Transverse colon (tissue), 4 donors: ENCODE measurements at regions not wholly inside any gene's neighbourhood (a gene's known extent, or its start where the extent isn't known, plus 50 kb on each side); places are given as distances from the start of the nearest gene placed in this dataset.
"Not testable (repeated sequence)": the region's sequence is repeated elsewhere in the genome, so short reads cannot be mapped to it uniquely, and the experiment has no call there.

Source experiments
- DNase-seq: peaks from one replicate; pipeline ENCODE4 v3.0.0-alpha.2; 2019
- H3K27ac ChIP-seq, 4 donors: fragments of 200-600 bp; sonication (generic); 2 replicates each; pipeline ENCODE4 v1.5.1; 2016 to 2018; ENCODE audit warnings: inconsistent platforms in 4 of 4
- H3K27me3 ChIP-seq: fragments of 200-600 bp; sonication (generic); 2 replicates; pipeline ENCODE4 v1.5.1; 2017; ENCODE audit warnings: inconsistent platforms
- H3K36me3 ChIP-seq, 4 donors: fragments of 200-600 bp; sonication (generic); 2 replicates each; pipeline ENCODE4 v1.5.1; 2017 to 2019; ENCODE audit warnings: inconsistent platforms in 4 of 4
- H3K4me1 ChIP-seq, 4 donors: fragments of 200-600 bp; sonication (generic); 2 replicates each; pipeline ENCODE4 v1.5.1; 2017 to 2020; ENCODE audit warnings: inconsistent platforms in 4 of 4
- H3K4me3 ChIP-seq, 4 donors: fragments of 200-600 bp; sonication (generic); 1 replicate in 1 of 4; 2 replicates in 3 of 4; pipeline versions ENCODE4 v1.5.1 to v1.6.1; 2017 to 2019; ENCODE audit warnings: inconsistent platforms in 4 of 4
- H3K9me3 ChIP-seq, 2 donors: fragments of 200-600 bp; sonication (generic); 2 replicates each; pipeline ENCODE4 v1.5.1; 2017 to 2019; ENCODE audit warnings: inconsistent platforms in 2 of 2
- EP300 ChIP-seq: sonication (generic); formaldehyde crosslinking; IDR thresholded peaks from one replicate; pipeline ENCODE4 v1.6.1; 2017; ENCODE audit warnings: antibody characterized with exemption, low read depth
- POLR2A ChIP-seq: fragments of 450-650 bp; IDR thresholded peaks from one replicate; pipeline ENCODE4 v1.6.1; 2016; ENCODE audit warnings: antibody characterized with exemption, mild to moderate bottlenecking, moderate library complexity
- POLR2AphosphoS5 ChIP-seq, 3 donors: sonication (generic); formaldehyde crosslinking; IDR thresholded peaks; one replicate each; pipeline ENCODE4 v1.6.1; 2016; ENCODE audit warnings: antibody characterized with exemption in 3 of 3
- WGBS, 2 donors: methylation state at CpG; one replicate each; pipeline ENCODE4 v1.1.5; 2018; ENCODE audit warnings: low coverage in 1 of 2; 5-methylcytosine and 5-hydroxymethylcytosine counted together
- in situ Hi-C, 4 donors: fragments of 200-750 bp; cut with MboI; loops; one replicate each; pipeline versions ENCODE4 v1.15.0 to v1.15.1; 2017; ENCODE audit warnings: low sequenced_read_pairs in 3 of 4, low pct_ligation_motif_present in 1 of 4, low pct_unique_long_range_greater_than_20kb in 1 of 4
- intact Hi-C: fragments of 100-400 bp; cut with DNase I; formaldehyde crosslinking; loops from one replicate; pipeline ENCODE4 v1.15.1; 2023; ENCODE audit warnings: low total_unique reads
- TF ChIP-seq, protein P1 (sequence below), 5 experiments: fragments of 200-600 bp in 3 of 5; fragments of 450-650 bp in 2 of 5; sonication (generic) in 3 of 5; IDR thresholded peaks; 1 replicate in 2 of 5; 2 replicates in 3 of 5; pipeline ENCODE4 v1.5.1; 2016 to 2017; ENCODE audit warnings: antibody characterized with exemption in 5 of 5, inconsistent platforms in 3 of 5, mild to moderate bottlenecking in 2 of 5, moderate library complexity in 1 of 5

GRCh38 chr7:131924857-131925256 is 368.4 kb upstream of the PODXL start:
- Histone ChIP-seq H3K27ac (no peak overlapping the region), H3K9me3 (no peaks in the 10 kb centered on the region), H3K4me3 (no peak overlapping the region), H3K4me1 (no peaks in the 10 kb centered on the region), H3K36me3 (no peaks in the 10 kb centered on the region), H3K27me3 (peaks cover 3% of the 10 kb centered on the region)
- TF ChIP-seq POLR2A (no peak), POLR2AphosphoS5 (IDR thresholded peaks at IDR 0.05) (no peak), EP300 (no peak)
- WGBS, 2 donors, result 58 to 78% methylated on average over 3 of the region's 3 CpGs
- DNase-seq, result no peak
- intact Hi-C loops (no loop called here), in situ Hi-C loops (loop anchor here in 3 of 4 donors (25.0 kb wide), 2 partner anchors 337 to 662 kb away; partner anchors contain the start of gene PLXNA4 (in 1 of the 3))

- H3K4me1 ChIP-seq, H3K9me3 ChIP-seq, H3K27me3 ChIP-seq, DNase-seq, intact Hi-C loops, H3K27ac ChIP-seq, H3K4me3 ChIP-seq, in situ Hi-C loops, H3K36me3 ChIP-seq: not testable (repeated sequence)
- WGBS, 2 donors, result 98 to 100% methylated on average over 6 to 10 of the region's 10 CpGs
Observed at GRCh38 chr7:131922948-131923347, 366.5 kb upstream of the PODXL start.

DNA sequence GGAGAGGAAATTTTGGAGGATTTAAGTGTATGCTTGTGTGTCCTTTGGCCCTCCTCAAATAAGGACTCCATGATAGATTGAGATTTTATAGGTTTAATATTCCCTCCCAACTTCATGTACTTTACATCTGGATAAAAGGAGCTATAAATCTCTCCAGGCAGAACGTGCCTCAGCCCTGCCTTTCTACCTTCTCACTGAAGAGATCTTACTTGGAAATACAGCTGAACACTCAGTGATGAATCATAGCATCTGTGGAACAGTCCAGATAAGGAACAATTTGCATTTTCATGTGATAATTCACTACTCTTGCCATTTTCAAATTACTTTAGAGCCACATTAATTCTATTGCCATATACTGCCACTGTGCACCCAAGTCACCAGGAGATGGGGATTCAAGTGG is 364.6 kb upstream of the PODXL start:
- no peak for DNase-seq
- in situ Hi-C loops, result no loop called here
- TF ChIP-seq POLR2AphosphoS5 (IDR thresholded peaks at IDR 0.05), result no peak
- TF ChIP-seq, protein P1, sequence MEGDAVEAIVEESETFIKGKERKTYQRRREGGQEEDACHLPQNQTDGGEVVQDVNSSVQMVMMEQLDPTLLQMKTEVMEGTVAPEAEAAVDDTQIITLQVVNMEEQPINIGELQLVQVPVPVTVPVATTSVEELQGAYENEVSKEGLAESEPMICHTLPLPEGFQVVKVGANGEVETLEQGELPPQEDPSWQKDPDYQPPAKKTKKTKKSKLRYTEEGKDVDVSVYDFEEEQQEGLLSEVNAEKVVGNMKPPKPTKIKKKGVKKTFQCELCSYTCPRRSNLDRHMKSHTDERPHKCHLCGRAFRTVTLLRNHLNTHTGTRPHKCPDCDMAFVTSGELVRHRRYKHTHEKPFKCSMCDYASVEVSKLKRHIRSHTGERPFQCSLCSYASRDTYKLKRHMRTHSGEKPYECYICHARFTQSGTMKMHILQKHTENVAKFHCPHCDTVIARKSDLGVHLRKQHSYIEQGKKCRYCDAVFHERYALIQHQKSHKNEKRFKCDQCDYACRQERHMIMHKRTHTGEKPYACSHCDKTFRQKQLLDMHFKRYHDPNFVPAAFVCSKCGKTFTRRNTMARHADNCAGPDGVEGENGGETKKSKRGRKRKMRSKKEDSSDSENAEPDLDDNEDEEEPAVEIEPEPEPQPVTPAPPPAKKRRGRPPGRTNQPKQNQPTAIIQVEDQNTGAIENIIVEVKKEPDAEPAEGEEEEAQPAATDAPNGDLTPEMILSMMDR (IDR thresholded peaks at IDR 0.05), result no peak
- no peak for TF ChIP-seq POLR2A
- H3K36me3 ChIP-seq, result no peaks in the 10 kb centered on the region
- 0 to 18% methylated on average over 1 of the region's 1 CpG for WGBS, 2 donors
- no peaks in the 10 kb centered on the region for H3K9me3 ChIP-seq
- intact Hi-C loops, result no loop called here
- no peaks in the 10 kb centered on the region for H3K4me1 ChIP-seq
- no peak overlapping the region for H3K27ac ChIP-seq
- H3K27me3 ChIP-seq, result peaks cover 3% of the 10 kb centered on the region
- H3K4me3 ChIP-seq, result no peak overlapping the region

DNA sequence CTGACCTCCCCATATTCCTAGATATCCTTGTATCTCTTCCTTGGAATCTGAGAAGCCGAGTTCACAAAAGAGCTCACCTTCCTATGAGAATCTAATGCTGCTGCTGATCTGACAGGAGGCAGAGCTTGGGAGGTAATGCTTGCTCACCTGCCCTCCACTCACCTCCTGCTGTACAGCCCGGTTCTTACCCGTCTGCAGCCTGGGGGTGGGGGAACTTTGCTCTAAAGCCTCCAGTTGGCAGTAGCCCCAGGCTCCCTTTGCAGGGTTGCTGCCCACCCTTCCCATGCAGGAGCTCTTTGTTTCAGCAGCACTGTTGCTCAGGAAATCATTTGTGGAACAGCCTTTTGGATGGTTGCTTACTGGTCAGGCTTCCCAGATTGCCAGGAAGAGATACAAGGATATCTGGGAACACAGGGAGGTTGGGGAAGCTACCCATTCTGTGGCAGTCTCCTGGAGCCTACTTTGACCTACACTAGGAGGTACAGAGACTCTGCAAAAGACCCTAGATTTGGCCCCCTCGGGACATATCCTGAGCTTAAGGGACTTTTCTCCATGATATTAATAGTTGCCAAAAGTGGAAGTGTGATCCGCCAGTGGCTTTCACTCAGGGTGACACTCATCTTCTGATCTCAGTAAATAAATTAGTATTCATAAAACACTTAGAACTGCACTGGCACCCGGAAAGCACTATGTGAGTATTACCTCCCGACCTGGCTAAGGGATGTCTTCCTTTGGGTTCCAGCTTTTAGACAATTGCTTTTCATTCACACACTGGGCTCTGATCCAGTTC is 363.7 kb upstream of the PODXL start:
- H3K4me3 ChIP-seq, result no peak overlapping the region
- no peak for DNase-seq
- no peak for TF ChIP-seq POLR2A
- TF ChIP-seq, protein P1 (IDR thresholded peaks at IDR 0.05), result no peak
- TF ChIP-seq EP300, result no peak
- TF ChIP-seq POLR2AphosphoS5 (IDR thresholded peaks at IDR 0.05), result no peak
- no peak overlapping the region for H3K27ac ChIP-seq
- intact Hi-C loops (no loop called here), in situ Hi-C loops (no loop called here)
- no peaks in the 10 kb centered on the region for H3K36me3 ChIP-seq
- H3K4me1 ChIP-seq, result no peaks in the 10 kb centered on the region
- peaks cover under 1% of the 10 kb centered on the region for H3K27me3 ChIP-seq
- WGBS, 2 donors, result 70% methylated on average over 7 of the region's 7 CpGs; no CpG with 5 or more reads in 1 of the 2 donors
- H3K9me3 ChIP-seq, result no peaks in the 10 kb centered on the region

DNA sequence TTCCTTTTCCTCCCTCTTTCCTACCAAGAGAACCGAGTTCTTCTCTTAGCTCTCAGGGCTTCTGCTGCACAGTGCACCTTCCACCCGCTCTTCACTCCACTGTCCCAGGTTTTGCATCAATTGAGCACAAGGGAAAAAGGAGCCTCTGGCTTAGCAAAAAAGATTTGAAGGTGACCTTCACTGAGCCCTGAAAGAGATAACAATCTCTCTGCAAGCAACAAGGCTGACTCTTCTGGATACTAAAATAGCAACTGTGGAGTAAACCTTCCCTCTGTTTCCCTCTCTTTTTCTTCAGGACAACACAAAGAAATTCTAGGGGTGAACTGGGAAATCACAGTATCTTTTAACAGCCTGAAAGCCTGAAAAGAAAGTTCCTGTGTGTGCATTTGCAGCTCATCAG is 354.7 kb upstream of the PODXL start:
- H3K4me1 ChIP-seq, result no peaks in the 10 kb centered on the region
- no peaks in the 10 kb centered on the region for H3K36me3 ChIP-seq
- DNase-seq, result no peak
- 60 to 79% methylated on average over 2 of the region's 2 CpGs for WGBS, 2 donors
- peaks cover 37% of the 10 kb centered on the region for H3K27me3 ChIP-seq
- TF ChIP-seq, protein P1 (IDR thresholded peaks at IDR 0.05), result no peak
- TF ChIP-seq POLR2AphosphoS5 (IDR thresholded peaks at IDR 0.05), result no peak
- TF ChIP-seq EP300, result no peak
- no peak for TF ChIP-seq POLR2A
- H3K9me3 ChIP-seq, result no peaks in the 10 kb centered on the region
- intact Hi-C loops, result no loop called here
- H3K27ac ChIP-seq, result no peak overlapping the region
- in situ Hi-C loops, result no loop called here
- no peak overlapping the region for H3K4me3 ChIP-seq
